Subcutaneous abdominal adipose tissue (tissue), 5 donors: ENCODE measurements at regions not wholly inside any gene's neighbourhood (a gene's known extent, or its start where the extent isn't known, plus 50 kb on each side); places are given as distances from the start of the nearest gene placed in this dataset.

Source experiments
- H3K27ac ChIP-seq: one replicate; pipeline ENCODE4 v1.7.0; 2013; ENCODE audit warnings: low read depth, mild to moderate bottlenecking, inconsistent platforms, low read length, moderate library complexity
- H3K27me3 ChIP-seq, 5 donors: one replicate each; pipeline ENCODE4 v1.7.0; 2013; ENCODE audit warnings: low read length in 5 of 5, inconsistent platforms in 1 of 5; ENCODE audit not compliant: control insufficient read depth in 5 of 5, insufficient read depth in 4 of 5
- H3K36me3 ChIP-seq, 5 donors: one replicate each; pipeline ENCODE4 v1.7.0; 2013; ENCODE audit warnings: low read length in 5 of 5; ENCODE audit not compliant: control insufficient read depth in 5 of 5, insufficient read depth in 5 of 5
- H3K4me1 ChIP-seq, 5 donors: one replicate each; pipeline ENCODE4 v1.7.0; 2013; ENCODE audit warnings: low read length in 5 of 5, mild to moderate bottlenecking in 3 of 5, moderate library complexity in 1 of 5; ENCODE audit not compliant: control insufficient read depth in 5 of 5, insufficient read depth in 5 of 5
- H3K4me3 ChIP-seq, 5 donors: one replicate each; pipeline ENCODE4 v1.7.0; 2013; ENCODE audit warnings: low read length in 5 of 5, low read depth in 1 of 5
- H3K9ac ChIP-seq, 5 donors: one replicate each; pipeline ENCODE4 v1.7.0; 2013; ENCODE audit warnings: low read length in 5 of 5, mild to moderate bottlenecking in 4 of 5, moderate library complexity in 3 of 5
- H3K9me3 ChIP-seq, 5 donors: one replicate each; pipeline ENCODE4 v1.7.0; 2013; ENCODE audit warnings: low read length in 5 of 5; ENCODE audit not compliant: control insufficient read depth in 5 of 5
- donor health status: healthy.
- donor health status: healthy.
- donor health status: healthy.
- donor health status: healthy.
- donor health status: healthy.

DNA sequence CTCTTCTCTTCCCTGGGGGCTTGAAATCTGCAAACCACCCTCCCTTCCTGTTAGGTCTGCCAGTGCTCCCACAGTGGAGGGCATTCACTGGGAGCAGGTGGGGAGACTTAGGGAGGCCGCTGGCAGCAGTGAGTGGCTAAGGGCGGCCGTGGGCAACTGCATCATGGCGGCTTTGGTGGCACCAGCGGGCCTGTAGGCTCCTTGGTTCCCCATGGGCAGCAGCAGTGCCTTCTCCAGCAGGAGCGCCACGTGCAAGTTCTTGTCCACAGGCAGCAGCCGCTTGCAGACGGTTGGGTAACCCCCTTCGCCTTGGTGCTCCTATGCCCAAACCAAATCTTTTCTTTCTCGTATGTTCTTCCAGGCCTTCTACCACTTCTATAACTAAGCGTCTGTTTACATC lies 158.2 kb downstream of the SREK1 start:
- Histone ChIP-seq H3K27me3 (no peaks in the 10 kb centered on the region), H3K4me3 (no peak overlapping the region), H3K4me1 (peaks cover 0 to 9% (median 0%) of the 10 kb centered on the region in 5 donors), H3K36me3 (no peaks in the 10 kb centered on the region), H3K27ac (no peak overlapping the region), H3K9ac (no peak overlapping the region), H3K9me3 (no peaks in the 10 kb centered on the region)

DNA sequence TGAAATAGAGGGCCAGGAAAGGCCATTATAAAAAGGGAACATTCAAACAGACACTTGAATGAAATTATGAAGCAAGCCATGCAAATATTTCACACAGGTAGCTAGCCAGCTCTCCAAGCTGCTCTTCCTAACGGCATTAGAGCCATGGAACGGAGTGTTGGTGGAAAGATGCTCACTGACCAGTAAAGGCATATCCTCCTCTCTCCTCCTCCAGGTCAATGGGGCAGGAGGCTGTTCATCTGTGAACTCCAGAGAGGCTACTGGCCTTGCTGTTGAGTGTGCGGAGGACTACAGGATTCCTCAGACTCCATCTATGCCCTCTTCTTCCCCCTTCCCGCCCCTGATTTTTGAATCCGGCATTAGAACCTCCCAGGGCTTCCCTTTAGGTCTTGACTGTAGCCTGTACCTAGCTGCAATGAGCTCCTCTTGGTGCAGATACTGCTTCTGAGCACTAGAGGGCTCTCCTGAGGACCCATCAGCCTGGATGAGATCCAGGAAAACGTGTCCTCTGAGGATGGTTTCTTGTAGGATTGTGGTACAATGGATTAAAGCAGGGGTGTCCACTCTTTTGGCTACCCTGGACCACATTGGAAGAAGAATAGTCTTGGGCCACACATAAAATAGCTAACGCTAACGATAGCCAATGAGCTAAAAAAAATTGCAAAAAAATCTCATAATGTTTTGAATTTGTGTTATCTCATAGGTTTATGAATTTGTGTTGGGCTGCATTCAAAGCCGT lies 162.2 kb downstream of the SREK1 start:
- Histone ChIP-seq H3K36me3 (no peaks in the 10 kb centered on the region), H3K27ac (no peak overlapping the region), H3K9ac (no peak overlapping the region), H3K27me3 (no peaks in the 10 kb centered on the region), H3K4me1 (peaks cover 0 to 11% (median 0%) of the 10 kb centered on the region in 5 donors), H3K4me3 (no peak overlapping the region), H3K9me3 (no peaks in the 10 kb centered on the region)

DNA sequence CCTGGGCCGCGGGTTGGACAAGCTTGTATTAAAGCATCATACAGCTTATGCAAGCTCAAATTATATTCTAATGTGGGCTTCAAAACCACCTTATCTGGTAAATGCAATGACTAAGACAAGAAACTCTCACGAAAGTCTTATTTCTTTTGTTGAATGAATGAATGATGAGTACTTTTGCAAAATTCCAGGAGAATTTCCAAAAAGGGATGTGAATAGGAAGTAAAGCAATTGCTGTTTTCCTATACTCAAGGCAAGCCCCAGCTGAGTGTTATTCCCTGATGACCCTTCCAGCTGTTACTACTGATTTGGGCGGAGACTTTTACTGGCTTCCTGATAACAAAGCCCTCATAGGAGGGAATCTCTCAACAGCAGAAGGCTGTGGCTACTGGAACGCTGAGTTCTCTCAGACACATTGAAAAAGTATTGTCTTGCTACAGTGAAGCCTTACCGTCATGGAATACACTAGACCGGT lies 162.8 kb downstream of the SREK1 start:
- Histone ChIP-seq H3K4me1 (peaks cover 0 to 11% (median 0%) of the 10 kb centered on the region in 5 donors), H3K9me3 (no peaks in the 10 kb centered on the region), H3K27me3 (no peaks in the 10 kb centered on the region), H3K36me3 (no peaks in the 10 kb centered on the region), H3K4me3 (no peak overlapping the region), H3K27ac (no peak overlapping the region), H3K9ac (no peak overlapping the region)

DNA sequence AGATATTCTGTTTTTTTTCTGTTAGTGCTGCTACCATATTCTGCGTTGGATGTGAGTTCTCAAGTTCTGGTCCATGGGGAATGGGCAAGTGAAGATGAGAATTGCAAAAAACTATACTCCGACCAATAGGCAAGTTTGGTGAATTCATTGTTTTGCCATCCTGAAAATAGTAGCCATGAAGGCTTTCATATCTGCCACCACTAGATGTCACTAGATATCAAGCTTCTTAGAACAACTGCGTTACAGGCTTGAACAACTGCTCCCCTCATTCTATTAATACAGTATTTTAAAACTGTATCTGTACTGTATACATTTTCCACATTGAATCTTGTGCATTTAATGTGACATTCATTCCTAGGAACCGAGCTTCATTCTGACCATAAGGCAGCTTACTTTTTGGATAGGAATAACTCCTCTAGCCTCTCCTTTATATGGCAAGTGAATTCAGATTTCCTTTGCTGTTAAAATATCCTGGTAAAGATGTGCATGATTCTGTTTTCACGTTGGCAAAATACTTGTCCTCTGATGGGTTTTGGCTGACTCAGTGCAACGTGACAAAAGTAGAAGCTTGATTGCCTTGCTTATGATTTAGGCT lies 163.6 kb downstream of the SREK1 start:
- Histone ChIP-seq H3K27me3 (no peaks in the 10 kb centered on the region), H3K9me3 (no peaks in the 10 kb centered on the region), H3K4me1 (peaks cover 0 to 11% (median 0%) of the 10 kb centered on the region in 5 donors), H3K9ac (no peak overlapping the region), H3K27ac (no peak overlapping the region), H3K36me3 (no peaks in the 10 kb centered on the region), H3K4me3 (no peak overlapping the region)

DNA sequence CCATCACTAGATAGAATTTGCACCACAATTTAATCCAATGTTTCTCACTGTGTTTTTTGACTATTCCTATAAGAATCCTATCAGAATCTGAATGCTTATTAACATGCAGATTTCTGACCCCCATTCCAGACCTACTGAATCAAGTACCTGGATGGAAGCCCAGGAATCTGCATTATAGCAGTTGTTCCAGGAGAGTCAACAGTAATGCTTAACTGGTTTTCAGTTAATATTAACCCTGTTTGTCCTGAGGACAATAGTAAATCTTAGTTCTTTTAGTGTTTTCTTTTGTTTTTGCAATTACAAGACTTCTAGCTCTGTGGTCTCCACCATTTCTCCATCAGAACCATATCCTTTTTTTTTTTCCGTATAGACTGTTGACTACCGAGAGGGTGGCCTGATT lies 168.2 kb downstream of the SREK1 start:
- Histone ChIP-seq H3K9me3 (peaks cover 0 to 11% (median 2%) of the 10 kb centered on the region in 5 donors), H3K4me1 (peaks cover 0 to 3% (median 0%) of the 10 kb centered on the region in 5 donors), H3K9ac (no peak overlapping the region), H3K27me3 (no peaks in the 10 kb centered on the region), H3K4me3 (no peak overlapping the region), H3K27ac (no peak overlapping the region), H3K36me3 (no peaks in the 10 kb centered on the region)

DNA sequence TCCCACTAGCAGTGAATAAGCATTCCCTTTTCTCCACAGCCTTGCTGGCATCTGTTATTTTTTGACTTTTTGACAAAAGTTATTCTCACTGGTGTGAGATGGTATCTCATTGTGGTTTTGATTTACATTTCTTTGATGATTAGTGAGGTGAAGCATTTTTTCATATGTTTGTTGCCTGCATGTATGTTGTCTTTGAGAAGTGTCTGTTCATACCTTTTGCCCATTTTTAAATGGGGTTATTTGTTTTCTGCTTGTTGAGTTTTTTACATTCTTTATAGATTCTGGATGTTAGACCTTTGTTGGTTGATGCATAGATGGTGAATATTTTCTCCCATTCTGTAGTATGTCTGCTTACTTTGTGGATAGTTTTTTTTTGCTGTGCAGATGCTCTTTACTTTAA lies 171.7 kb downstream of the SREK1 start:
- no peak overlapping the region for H3K9ac ChIP-seq
- H3K4me1 ChIP-seq, result no peaks in the 10 kb centered on the region
- H3K9me3 ChIP-seq, result peaks cover 0 to 11% (median 2%) of the 10 kb centered on the region in 5 donors
- no peak overlapping the region for H3K4me3 ChIP-seq
- no peak overlapping the region for H3K27ac ChIP-seq
- peaks cover 0 to 4% (median 0%) of the 10 kb centered on the region in 5 donors for H3K27me3 ChIP-seq
- H3K36me3 ChIP-seq, result no peaks in the 10 kb centered on the region

DNA sequence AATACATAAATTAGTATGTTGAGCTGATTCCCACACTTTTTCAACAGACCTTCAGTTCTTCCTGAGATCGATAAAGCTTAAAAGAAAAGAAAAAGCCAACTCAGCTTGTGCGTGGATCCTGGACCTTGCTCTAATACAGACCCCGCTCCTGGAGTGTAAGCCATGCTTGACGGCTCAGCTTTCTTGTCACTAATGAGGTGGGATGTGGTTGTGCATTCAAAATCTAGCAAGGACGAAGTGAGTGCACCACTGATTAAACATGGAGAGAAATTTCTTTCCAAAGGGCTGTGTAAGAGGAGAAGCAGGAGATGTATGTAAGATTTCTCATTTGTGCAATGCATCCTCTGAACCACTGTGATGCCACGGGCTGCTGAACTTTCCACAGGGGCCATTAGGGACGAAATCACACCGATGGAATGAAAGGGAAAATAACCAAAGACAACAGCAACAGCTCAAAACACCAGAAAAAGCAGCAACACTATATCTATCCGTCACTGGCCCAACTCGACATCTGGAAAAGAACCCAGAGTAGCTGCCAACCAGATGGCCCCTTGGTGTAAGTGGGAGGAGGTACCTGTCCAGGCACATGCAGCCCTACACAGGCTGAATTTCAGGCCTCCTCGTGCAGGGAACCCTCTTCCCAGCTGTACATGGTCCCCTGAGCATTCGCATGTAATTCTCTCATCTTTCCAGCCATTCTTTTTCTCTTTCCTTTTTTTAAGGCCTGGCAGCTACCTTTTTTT lies 178.9 kb downstream of the SREK1 start:
- no peak overlapping the region for H3K27ac ChIP-seq
- no peak overlapping the region for H3K4me3 ChIP-seq
- H3K4me1 ChIP-seq, result no peaks in the 10 kb centered on the region
- H3K9me3 ChIP-seq, result no peaks in the 10 kb centered on the region
- no peaks in the 10 kb centered on the region for H3K36me3 ChIP-seq
- peaks cover 0 to 4% (median 0%) of the 10 kb centered on the region in 5 donors for H3K27me3 ChIP-seq
- H3K9ac ChIP-seq, result no peak overlapping the region

DNA sequence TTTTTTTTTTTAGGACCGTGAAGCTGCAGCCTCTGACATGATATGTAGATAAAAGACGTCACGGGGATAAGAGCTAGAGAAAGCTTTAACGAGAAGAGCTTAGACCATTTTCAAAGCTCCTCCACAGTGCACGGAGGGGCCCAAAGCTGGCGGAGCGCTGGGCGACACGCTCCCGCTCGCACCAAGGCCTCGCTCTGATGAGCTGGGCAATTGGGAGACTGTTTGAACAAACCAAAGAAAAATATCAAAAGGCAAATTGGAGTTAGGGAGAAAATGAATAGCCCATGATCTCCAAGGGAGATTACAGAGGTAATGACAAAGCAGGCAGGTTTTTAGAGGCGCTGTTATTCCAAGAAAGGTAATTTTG lies 179.4 kb downstream of the SREK1 start:
- Histone ChIP-seq H3K9ac (no peak overlapping the region), H3K4me1 (no peaks in the 10 kb centered on the region), H3K27me3 (peaks cover 0 to 4% (median 0%) of the 10 kb centered on the region in 5 donors), H3K36me3 (no peaks in the 10 kb centered on the region), H3K9me3 (no peaks in the 10 kb centered on the region), H3K27ac (no peak overlapping the region), H3K4me3 (no peak overlapping the region)

DNA sequence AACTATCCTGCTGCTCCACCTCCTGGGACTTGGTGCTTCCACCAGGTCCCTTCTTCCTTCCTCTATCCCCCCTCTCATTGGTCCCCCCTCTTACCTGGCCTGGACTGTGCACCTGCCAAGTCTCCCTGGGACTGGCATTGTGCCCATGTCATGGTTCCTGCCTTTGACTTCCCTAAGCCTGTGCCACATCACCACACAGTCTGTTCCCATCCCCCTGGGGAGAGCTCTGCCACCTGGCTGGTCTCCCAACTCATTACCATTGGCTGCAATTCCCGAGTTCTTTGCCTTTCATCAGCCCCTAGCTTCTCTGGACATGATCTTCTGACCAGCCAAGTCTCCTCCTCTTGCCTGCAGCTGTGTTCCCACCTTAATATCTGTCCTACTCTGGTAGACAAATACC lies 180.3 kb downstream of the SREK1 start:
- Histone ChIP-seq H3K9ac (no peak overlapping the region), H3K9me3 (no peaks in the 10 kb centered on the region), H3K4me1 (no peaks in the 10 kb centered on the region), H3K36me3 (no peaks in the 10 kb centered on the region), H3K27me3 (peaks cover 0 to 4% (median 0%) of the 10 kb centered on the region in 5 donors), H3K27ac (no peak overlapping the region), H3K4me3 (no peak overlapping the region)

DNA sequence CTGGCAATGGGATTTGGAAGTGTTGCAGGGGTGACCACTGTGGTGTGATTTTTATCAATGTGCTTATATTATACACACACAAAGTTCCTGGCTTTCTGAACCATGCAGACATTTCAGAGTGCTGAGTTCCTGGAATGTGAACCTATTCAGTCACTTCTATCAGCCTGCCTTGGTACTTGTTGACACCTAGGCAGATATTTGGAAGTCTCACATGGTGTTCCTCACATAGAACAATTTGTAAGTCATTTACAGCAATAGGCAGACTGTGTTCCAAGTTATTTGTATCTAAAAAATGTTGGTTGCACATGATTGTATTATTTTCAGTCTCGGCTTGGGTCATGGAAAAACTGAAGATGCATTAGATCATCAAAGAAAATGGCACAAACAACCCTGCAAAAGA lies 182.2 kb downstream of the SREK1 start:
- Histone ChIP-seq H3K27me3 (no peaks in the 10 kb centered on the region), H3K4me1 (no peaks in the 10 kb centered on the region), H3K9me3 (no peaks in the 10 kb centered on the region), H3K4me3 (no peak overlapping the region), H3K36me3 (no peaks in the 10 kb centered on the region), H3K27ac (no peak overlapping the region), H3K9ac (no peak overlapping the region)
